Fibroblast of skin of right biceps (primary cell): ENCODE measurements at regions not wholly inside any gene's neighbourhood (a gene's known extent, or its start where the extent isn't known, plus 50 kb on each side); places are given as distances from the start of the nearest gene placed in this dataset.

Source experiments
- DNase-seq: peaks from one replicate; pipeline ENCODE4 v3.0.0-alpha.2; 2013

- DNase-seq = no peak
These were observed 192.8 kb downstream of the SMIM20 start for GRCh38 chr4:26106776-26107175.

- DNase-seq = no peak
These were observed 194.0 kb downstream of the SMIM20 start for GRCh38 chr4:26108054-26108453.

GRCh38 chr4:26110493-26110892 is 196.5 kb downstream of the SMIM20 start:
- no peak for DNase-seq

- DNase-seq = no peak
These were observed 199.4 kb downstream of the SMIM20 start for GRCh38 chr4:26113339-26113940.

- DNase-seq = peak; percentile 26
These were observed 202.0 kb downstream of the SMIM20 start for GRCh38 chr4:26116057-26116456.

GRCh38 chr4:26120098-26120825 is 200.6 kb upstream of the RBPJ start:
- DNase-seq = no peak

GRCh38 chr4:26122690-26123089 is 198.1 kb upstream of the RBPJ start:
- no peak for DNase-seq

- DNase-seq = no peak
These were observed 196.0 kb upstream of the RBPJ start for GRCh38 chr4:26124753-26125321.

GRCh38 chr4:26126143-26126718 is 194.6 kb upstream of the RBPJ start:
- DNase-seq = no peak

GRCh38 chr4:26126994-26127393 is 193.8 kb upstream of the RBPJ start:
- no peak for DNase-seq

GRCh38 chr4:26127851-26128337 is 192.9 kb upstream of the RBPJ start:
- no peak for DNase-seq

- no peak for DNase-seq
These were observed 190.6 kb upstream of the RBPJ start for GRCh38 chr4:26130173-26130572.

GRCh38 chr4:26130841-26131432 is 189.9 kb upstream of the RBPJ start:
- no peak for DNase-seq

- DNase-seq = no peak
These were observed 189.1 kb upstream of the RBPJ start for GRCh38 chr4:26131711-26132110.

GRCh38 chr4:26132858-26133257 is 188.0 kb upstream of the RBPJ start:
- no peak for DNase-seq

GRCh38 chr4:26133840-26134239 is 187.0 kb upstream of the RBPJ start:
- DNase-seq = no peak

- DNase-seq = no peak
These were observed 185.5 kb upstream of the RBPJ start for GRCh38 chr4:26135331-26135730.

GRCh38 chr4:26136615-26137014 is 184.2 kb upstream of the RBPJ start:
- DNase-seq = no peak

GRCh38 chr4:26137288-26137687 is 183.5 kb upstream of the RBPJ start:
- DNase-seq = no peak

- DNase-seq = no peak
These were observed 181.4 kb upstream of the RBPJ start for GRCh38 chr4:26139310-26139924.

- peak; percentile 80 for DNase-seq
These were observed 180.5 kb upstream of the RBPJ start for GRCh38 chr4:26140150-26140898.

GRCh38 chr4:26141051-26141721 is 179.6 kb upstream of the RBPJ start:
- DNase-seq = no peak
